Mesendoderm (in vitro differentiated cells): ENCODE measurements at regions not wholly inside any gene's neighbourhood (a gene's known extent, or its start where the extent isn't known, plus 50 kb on each side); places are given as distances from the start of the nearest gene placed in this dataset.

Experiments used
- DNase-seq: peaks from one replicate; pipeline ENCODE4 v3.0.0; 2013
- H2AK5ac ChIP-seq: 2 replicates; pipeline ENCODE4 v1.6.1; 2013; ENCODE audit warnings: low read length, inconsistent platforms
- H2BK120ac ChIP-seq: 2 replicates; pipeline ENCODE4 v1.6.1; 2013; ENCODE audit warnings: low read depth, mild to moderate bottlenecking, low read length, moderate library complexity, mixed read lengths
- H2BK15ac ChIP-seq: replicated peaks from 2 replicates; pipeline ENCODE4 v1.6.1; 2013; ENCODE audit warnings: low read depth, mild to moderate bottlenecking, moderate library complexity
- H2BK5ac ChIP-seq: 2 replicates; pipeline ENCODE4 v1.6.1; 2013; ENCODE audit warnings: low read length, inconsistent platforms
- H3K18ac ChIP-seq: 2 replicates; pipeline ENCODE4 v1.6.1; 2013; ENCODE audit warnings: mild to moderate bottlenecking, low read length, mixed read lengths
- H3K23ac ChIP-seq: one replicate; pipeline ENCODE4 v1.6.1; 2013; ENCODE audit warnings: low read length
- H3K27ac ChIP-seq: 2 replicates; pipeline ENCODE4 v1.5.1; 2013; ENCODE audit warnings: low read depth, mild to moderate bottlenecking, inconsistent platforms, low read length, moderate library complexity
- H3K27me3 ChIP-seq: 2 replicates; pipeline ENCODE4 v1.6.1; 2013; ENCODE audit warnings: low read length, control low read depth, mild to moderate bottlenecking, inconsistent platforms; ENCODE audit not compliant: insufficient read depth, poor library complexity
- H3K36me3 ChIP-seq: 2 replicates; pipeline ENCODE4 v1.6.1; 2013; ENCODE audit warnings: low read length, inconsistent platforms; ENCODE audit not compliant: control insufficient read depth, insufficient read depth
- H3K4ac ChIP-seq: one replicate; pipeline ENCODE4 v1.6.1; 2013; ENCODE audit warnings: low read depth, mild to moderate bottlenecking, low read length, moderate library complexity
- H3K4me1 ChIP-seq: 2 replicates; pipeline ENCODE4 v1.6.1; 2013; ENCODE audit warnings: low read depth, low read length, inconsistent platforms; ENCODE audit not compliant: control insufficient read depth
- H3K4me2 ChIP-seq: 2 replicates; pipeline ENCODE4 v1.6.1; 2013; ENCODE audit warnings: low read length
- H3K4me3 ChIP-seq: 2 replicates; pipeline ENCODE4 v1.5.1; 2013; ENCODE audit warnings: mild to moderate bottlenecking, low read length
- H3K56ac ChIP-seq: one replicate; pipeline ENCODE4 v1.6.1; 2013; ENCODE audit warnings: low read length
- H3K79me1 ChIP-seq: 2 replicates; pipeline ENCODE4 v1.6.1; 2013; ENCODE audit warnings: low read length, inconsistent platforms
- H3K79me2 ChIP-seq: 2 replicates; pipeline ENCODE4 v1.6.1; 2013; ENCODE audit warnings: mild to moderate bottlenecking, low read length; ENCODE audit not compliant: control insufficient read depth, insufficient read depth
- H3K9ac ChIP-seq: 2 replicates; pipeline ENCODE4 v1.6.1; 2013; ENCODE audit warnings: low read length, inconsistent platforms
- H4K5ac ChIP-seq: one replicate; pipeline ENCODE4 v1.6.1; 2013; ENCODE audit warnings: low read length
- H4K8ac ChIP-seq: one replicate; pipeline ENCODE4 v1.6.1; 2013; ENCODE audit warnings: low read depth, mild to moderate bottlenecking, control low read depth, low read length, moderate library complexity
- WGBS: extraction: QIAGEN DNeasy Blood & Tissue Kit; methylation state at CpG from one replicate; pipeline ENCODE4 v1.1.7; 2013; ENCODE audit warnings: low lambda C conversion rate, missing lambda C conversion rate; ENCODE audit not compliant: insufficient coverage; ENCODE audit errors: extremely low coverage; 5-methylcytosine and 5-hydroxymethylcytosine counted together

DNA sequence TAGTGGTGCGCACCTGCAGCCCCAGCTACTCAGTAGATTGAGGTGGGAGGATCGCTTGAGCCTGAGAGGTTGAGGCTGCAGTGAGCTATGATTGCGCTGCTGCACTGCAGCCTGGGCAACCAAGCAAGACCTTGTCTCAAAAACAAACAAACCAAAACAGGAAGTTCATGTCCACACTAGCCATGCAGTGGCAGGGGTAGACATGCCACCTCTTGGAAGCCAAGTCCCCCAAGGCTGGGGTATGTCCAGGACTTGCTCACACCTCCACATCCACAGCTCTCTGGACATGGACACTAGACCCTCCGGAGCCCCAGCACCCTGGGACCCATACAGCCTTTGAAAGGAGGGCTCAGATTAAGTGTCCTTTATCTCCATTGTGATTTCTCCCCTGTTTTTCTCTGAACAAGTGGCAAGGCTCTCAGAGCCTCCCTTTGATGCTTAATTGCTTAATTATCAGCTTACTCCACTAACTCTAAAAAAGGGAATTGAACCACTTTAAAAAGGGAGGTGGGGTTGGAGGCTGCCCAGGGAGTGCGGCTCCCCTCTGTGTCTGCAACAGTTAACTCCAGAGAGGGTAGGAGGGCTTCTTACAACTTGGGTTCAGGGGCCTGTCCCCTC is 424.6 kb upstream of the C16orf82 start:
- Histone ChIP-seq H3K18ac (no peak overlapping the region), H2AK5ac (no peak overlapping the region), H3K23ac (no peak overlapping the region), H2BK15ac (no peak overlapping the region), H3K36me3 (no peaks in the 10 kb centered on the region), H3K79me2 (no peaks in the 10 kb centered on the region), H3K79me1 (no peaks in the 10 kb centered on the region), H3K4me3 (no peak overlapping the region), H2BK5ac (no peak overlapping the region), H2BK120ac (no peak overlapping the region), H3K4ac (no peak overlapping the region), H3K4me2 (no peak overlapping the region), H3K56ac (no peak overlapping the region), H3K27ac (no peak overlapping the region), H3K9ac (no peak overlapping the region), H4K5ac (no peak overlapping the region), H3K27me3 (no peaks in the 10 kb centered on the region), H4K8ac (no peak overlapping the region), H3K4me1 (no peaks in the 10 kb centered on the region)
- DNase-seq = no peak
- no CpG with 5 or more reads among the region's 5 CpGs for WGBS

DNA sequence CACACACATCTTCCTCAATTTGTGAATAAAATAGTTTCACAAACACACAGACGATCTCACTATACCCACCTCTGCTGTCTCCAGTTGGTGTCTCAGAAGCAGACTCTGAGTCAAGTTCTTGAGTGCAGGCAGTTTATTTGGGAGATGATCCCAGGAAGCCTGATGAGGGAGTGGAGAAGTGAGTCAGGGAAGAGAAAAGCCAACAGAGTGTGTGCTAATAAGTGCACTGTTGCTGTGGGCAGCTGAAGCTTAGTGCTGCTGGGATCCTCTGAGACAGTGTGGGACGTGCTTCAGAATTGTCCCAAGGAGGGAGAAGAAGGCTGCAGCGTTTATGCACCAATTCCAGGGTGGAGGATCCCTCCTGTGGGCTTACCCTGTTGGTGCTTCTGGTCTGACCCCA is 423.2 kb upstream of the C16orf82 start:
- Histone ChIP-seq H3K27ac (no peak overlapping the region), H3K4me1 (no peaks in the 10 kb centered on the region), H3K79me2 (no peaks in the 10 kb centered on the region), H3K56ac (no peak overlapping the region), H4K5ac (no peak overlapping the region), H2BK120ac (no peak overlapping the region), H3K9ac (no peak overlapping the region), H3K18ac (no peak overlapping the region), H2AK5ac (no peak overlapping the region), H3K4ac (no peak overlapping the region), H3K4me2 (no peak overlapping the region), H3K79me1 (no peaks in the 10 kb centered on the region), H2BK5ac (no peak overlapping the region), H3K27me3 (no peaks in the 10 kb centered on the region), H3K36me3 (no peaks in the 10 kb centered on the region), H4K8ac (no peak overlapping the region), H3K4me3 (no peak overlapping the region), H2BK15ac (no peak overlapping the region), H3K23ac (no peak overlapping the region)
- no peak for DNase-seq
- no CpG with 5 or more reads among the region's 3 CpGs for WGBS

DNA sequence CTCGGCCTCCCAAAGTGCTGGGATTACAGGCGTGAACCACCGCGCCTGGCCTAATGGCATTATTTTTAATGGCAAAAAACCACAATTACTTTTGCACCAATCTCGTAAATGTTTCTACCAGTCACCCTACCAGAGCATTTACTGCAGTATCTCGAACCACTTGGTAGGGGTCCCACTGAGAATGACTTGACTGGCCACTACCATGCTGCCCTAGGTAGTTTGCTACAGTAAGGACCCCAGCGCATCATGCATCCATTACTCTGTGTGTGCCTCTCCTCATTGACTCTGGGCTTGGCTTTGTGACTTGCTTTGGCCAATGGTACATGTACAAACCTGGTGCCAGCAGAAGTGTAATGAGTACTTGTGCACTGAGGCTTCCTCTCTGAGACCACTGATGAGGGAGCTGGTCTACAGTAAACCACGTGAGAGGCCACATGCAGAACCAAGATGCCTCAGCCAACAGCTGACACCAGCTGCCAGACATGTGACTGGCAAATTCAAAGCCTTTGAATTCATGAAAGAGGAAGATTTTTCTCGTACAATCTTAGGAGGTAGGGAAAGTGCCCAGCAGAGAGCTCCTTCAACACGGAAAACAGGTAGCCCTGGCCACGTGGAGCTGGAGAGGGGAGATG is 421.7 kb upstream of the C16orf82 start:
- no peak overlapping the region for H2BK5ac ChIP-seq
- no peak overlapping the region for H3K56ac ChIP-seq
- no peaks in the 10 kb centered on the region for H3K79me1 ChIP-seq
- H3K9ac ChIP-seq = no peak overlapping the region
- no peak overlapping the region for H2AK5ac ChIP-seq
- no peak overlapping the region for H3K18ac ChIP-seq
- no peak overlapping the region for H2BK15ac ChIP-seq
- H3K79me2 ChIP-seq = no peaks in the 10 kb centered on the region
- no peaks in the 10 kb centered on the region for H3K4me1 ChIP-seq
- H3K27ac ChIP-seq = no peak overlapping the region
- no peak overlapping the region for H3K4me3 ChIP-seq
- no peak overlapping the region for H3K4me2 ChIP-seq
- DNase-seq = no peak
- no peak overlapping the region for H3K4ac ChIP-seq
- H3K23ac ChIP-seq = no peak overlapping the region
- H4K5ac ChIP-seq = no peak overlapping the region
- no peak overlapping the region for H4K8ac ChIP-seq
- no peak overlapping the region for H2BK120ac ChIP-seq
- WGBS = no CpG with 5 or more reads among the region's 11 CpGs
- no peaks in the 10 kb centered on the region for H3K36me3 ChIP-seq
- H3K27me3 ChIP-seq = no peaks in the 10 kb centered on the region

DNA sequence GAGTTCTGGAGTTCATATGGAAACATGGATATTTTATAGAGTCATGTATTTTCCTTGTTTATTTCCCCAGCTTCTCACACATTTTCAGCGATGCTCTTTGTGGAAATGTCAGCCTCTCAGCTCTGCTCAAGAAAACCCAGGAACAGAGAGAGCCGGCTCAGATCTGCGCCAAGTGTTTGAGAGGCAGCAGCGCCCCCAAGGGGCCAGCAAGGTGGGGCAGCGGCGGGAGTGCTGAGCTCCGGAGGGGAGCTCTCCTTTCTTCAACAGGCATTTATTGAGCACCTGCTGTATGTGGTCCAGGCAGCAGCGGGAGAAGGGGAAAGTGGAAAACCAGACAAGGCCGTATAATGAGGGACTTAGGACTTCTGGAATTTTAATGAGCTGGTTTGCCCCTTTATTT is 421.1 kb upstream of the C16orf82 start:
- H3K27me3 ChIP-seq = no peaks in the 10 kb centered on the region
- H4K5ac ChIP-seq = no peak overlapping the region
- H3K4me2 ChIP-seq = no peak overlapping the region
- H3K9ac ChIP-seq = no peak overlapping the region
- H2BK15ac ChIP-seq = no peak overlapping the region
- no peak overlapping the region for H3K56ac ChIP-seq
- no peak overlapping the region for H2BK120ac ChIP-seq
- no peak overlapping the region for H3K18ac ChIP-seq
- H3K79me2 ChIP-seq = no peaks in the 10 kb centered on the region
- WGBS = no CpG with 5 or more reads among the region's 9 CpGs
- H3K4ac ChIP-seq = no peak overlapping the region
- no peak overlapping the region for H2BK5ac ChIP-seq
- no peak overlapping the region for H2AK5ac ChIP-seq
- no peak overlapping the region for H3K27ac ChIP-seq
- H3K23ac ChIP-seq = no peak overlapping the region
- DNase-seq = peak; percentile 71
- no peaks in the 10 kb centered on the region for H3K4me1 ChIP-seq
- H3K36me3 ChIP-seq = no peaks in the 10 kb centered on the region
- no peaks in the 10 kb centered on the region for H3K79me1 ChIP-seq
- no peak overlapping the region for H4K8ac ChIP-seq
- no peak overlapping the region for H3K4me3 ChIP-seq

DNA sequence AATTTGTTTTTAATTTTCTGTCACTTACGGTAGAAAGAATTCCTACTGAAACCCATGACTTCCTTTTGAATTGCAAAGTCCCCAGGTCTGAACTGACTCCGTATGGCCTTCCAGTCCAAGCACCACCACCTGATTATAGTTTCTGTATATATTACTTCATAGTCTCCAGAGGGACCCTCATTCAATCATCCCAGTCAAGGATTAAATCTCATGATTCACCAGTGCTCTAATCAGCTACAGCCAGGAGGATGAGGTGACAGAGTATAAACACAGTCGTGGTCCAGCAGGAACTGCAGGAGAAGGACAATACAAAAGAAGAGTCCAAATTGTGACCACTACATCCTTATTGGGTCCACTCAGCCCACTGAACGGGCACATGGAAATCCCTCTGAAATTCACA is 418.9 kb upstream of the C16orf82 start:
- H3K56ac ChIP-seq = no peak overlapping the region
- H3K27me3 ChIP-seq = no peaks in the 10 kb centered on the region
- no peaks in the 10 kb centered on the region for H3K79me1 ChIP-seq
- no peak overlapping the region for H3K4ac ChIP-seq
- H2AK5ac ChIP-seq = no peak overlapping the region
- no peak overlapping the region for H3K18ac ChIP-seq
- no peak overlapping the region for H2BK5ac ChIP-seq
- H4K8ac ChIP-seq = no peak overlapping the region
- H3K79me2 ChIP-seq = no peaks in the 10 kb centered on the region
- WGBS = no CpG with 5 or more reads among the region's 4 CpGs
- H3K9ac ChIP-seq = no peak overlapping the region
- no peak overlapping the region for H2BK120ac ChIP-seq
- H3K36me3 ChIP-seq = no peaks in the 10 kb centered on the region
- H3K27ac ChIP-seq = no peak overlapping the region
- no peak overlapping the region for H2BK15ac ChIP-seq
- no peak overlapping the region for H3K23ac ChIP-seq
- no peak overlapping the region for H3K4me3 ChIP-seq
- no peak for DNase-seq
- no peak overlapping the region for H4K5ac ChIP-seq
- no peak overlapping the region for H3K4me2 ChIP-seq
- no peaks in the 10 kb centered on the region for H3K4me1 ChIP-seq

DNA sequence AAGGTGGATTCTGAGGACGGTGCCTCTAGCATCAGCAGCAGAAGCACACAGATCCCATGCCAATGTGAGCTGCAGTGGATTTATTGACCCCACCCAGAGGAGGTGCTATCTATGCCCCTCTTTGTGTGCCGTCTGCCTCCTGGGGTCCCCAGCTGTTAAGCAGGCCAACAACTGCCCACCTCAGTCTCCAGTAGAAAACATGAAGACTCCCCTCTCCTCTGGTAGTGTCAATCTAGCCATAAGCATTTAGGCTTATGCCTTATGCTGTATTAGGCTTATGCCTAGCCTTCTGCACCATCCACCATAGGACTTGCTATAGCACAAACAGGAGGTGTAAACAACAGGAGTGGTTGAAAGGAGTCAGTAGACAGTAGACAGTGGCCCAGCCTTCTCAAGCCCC is 417.9 kb upstream of the C16orf82 start:
- Histone ChIP-seq H4K5ac (no peak overlapping the region), H3K27me3 (no peaks in the 10 kb centered on the region), H3K23ac (no peak overlapping the region), H3K4me1 (no peaks in the 10 kb centered on the region), H3K4me3 (no peak overlapping the region), H2AK5ac (no peak overlapping the region), H3K27ac (no peak overlapping the region), H3K79me1 (no peaks in the 10 kb centered on the region), H3K56ac (no peak overlapping the region), H3K79me2 (no peaks in the 10 kb centered on the region), H3K4ac (no peak overlapping the region), H4K8ac (no peak overlapping the region), H3K9ac (no peak overlapping the region), H3K36me3 (no peaks in the 10 kb centered on the region), H3K18ac (no peak overlapping the region), H2BK15ac (no peak overlapping the region), H2BK5ac (no peak overlapping the region), H3K4me2 (no peak overlapping the region), H2BK120ac (no peak overlapping the region)
- no peak for DNase-seq
- no CpG with 5 or more reads among the region's 2 CpGs for WGBS
